Activated CD4-positive, alpha-beta T cell treated with anti-CD3 and anti-CD28 coated beads, Interleukin-2, amount 10 ng/mL, durations not matched to agents 24 days and 14 days (primary cell): ENCODE measurements at regions not wholly inside any gene's neighbourhood (a gene's known extent, or its start where the extent isn't known, plus 50 kb on each side); places are given as distances from the start of the nearest gene placed in this dataset.

Experiments used
- DNase-seq: peaks from one replicate; pipeline ENCODE4 v3.0.0; 2022
- H3K27ac Mint-ChIP-seq: one replicate; pipeline ENCODE4 v1.8.0; 2022; ENCODE audit warnings: mild to moderate bottlenecking, mixed read lengths
- H3K27me3 Mint-ChIP-seq: one replicate; pipeline ENCODE4 v1.8.0; 2022; ENCODE audit warnings: mixed read lengths
- H3K36me3 Mint-ChIP-seq: one replicate; pipeline ENCODE4 v1.8.0; 2022; ENCODE audit warnings: low read depth, mild to moderate bottlenecking, mixed read lengths
- H3K4me1 Mint-ChIP-seq: one replicate; pipeline ENCODE4 v1.8.0; 2021; ENCODE audit warnings: mixed read lengths
- H3K4me3 Mint-ChIP-seq: one replicate; pipeline ENCODE4 v1.8.0; 2022; ENCODE audit warnings: mild to moderate bottlenecking, moderate library complexity, mixed read lengths
- H3K9me3 Mint-ChIP-seq: one replicate; pipeline ENCODE4 v1.8.0; 2021; ENCODE audit warnings: mixed read lengths
- intact Hi-C: fragments of 100-400 bp; cut with micrococcal nuclease; formaldehyde crosslinking; loops from one replicate; pipeline ENCODE4 v1.15.1; 2023

DNA sequence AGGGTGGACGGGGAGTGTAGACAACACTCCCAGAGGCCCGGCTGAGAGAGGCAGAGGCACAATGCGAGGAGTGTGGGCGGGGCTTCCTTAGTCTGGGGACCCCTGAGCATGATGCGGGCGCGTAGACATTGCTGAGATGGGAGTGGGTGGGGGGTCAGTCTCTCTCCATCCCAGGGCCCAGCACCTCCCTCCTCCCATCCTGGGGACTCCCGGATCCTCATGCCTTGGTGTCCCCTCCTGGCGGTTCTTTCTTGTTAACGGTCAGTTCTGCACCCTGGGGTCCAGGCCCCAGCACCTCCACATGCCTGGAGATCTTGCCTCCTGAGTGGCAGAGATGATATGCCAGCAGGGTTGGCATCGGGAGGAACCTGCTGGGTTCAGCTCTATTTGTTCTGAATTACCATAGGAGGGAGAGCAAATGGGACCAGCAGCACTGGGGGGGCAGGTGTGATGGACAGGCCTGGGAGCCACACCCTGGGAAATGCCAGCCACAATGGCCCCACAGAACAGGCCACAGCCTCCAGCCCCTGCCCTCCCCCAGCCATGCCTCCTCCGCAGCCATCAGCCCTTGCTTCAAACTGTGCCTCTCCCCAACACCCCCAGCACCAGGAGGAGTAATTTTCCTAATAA lies 55.7 kb downstream of the RTL6 start:
- H3K4me1 Mint-ChIP-seq = no peaks in the 10 kb centered on the region

DNA sequence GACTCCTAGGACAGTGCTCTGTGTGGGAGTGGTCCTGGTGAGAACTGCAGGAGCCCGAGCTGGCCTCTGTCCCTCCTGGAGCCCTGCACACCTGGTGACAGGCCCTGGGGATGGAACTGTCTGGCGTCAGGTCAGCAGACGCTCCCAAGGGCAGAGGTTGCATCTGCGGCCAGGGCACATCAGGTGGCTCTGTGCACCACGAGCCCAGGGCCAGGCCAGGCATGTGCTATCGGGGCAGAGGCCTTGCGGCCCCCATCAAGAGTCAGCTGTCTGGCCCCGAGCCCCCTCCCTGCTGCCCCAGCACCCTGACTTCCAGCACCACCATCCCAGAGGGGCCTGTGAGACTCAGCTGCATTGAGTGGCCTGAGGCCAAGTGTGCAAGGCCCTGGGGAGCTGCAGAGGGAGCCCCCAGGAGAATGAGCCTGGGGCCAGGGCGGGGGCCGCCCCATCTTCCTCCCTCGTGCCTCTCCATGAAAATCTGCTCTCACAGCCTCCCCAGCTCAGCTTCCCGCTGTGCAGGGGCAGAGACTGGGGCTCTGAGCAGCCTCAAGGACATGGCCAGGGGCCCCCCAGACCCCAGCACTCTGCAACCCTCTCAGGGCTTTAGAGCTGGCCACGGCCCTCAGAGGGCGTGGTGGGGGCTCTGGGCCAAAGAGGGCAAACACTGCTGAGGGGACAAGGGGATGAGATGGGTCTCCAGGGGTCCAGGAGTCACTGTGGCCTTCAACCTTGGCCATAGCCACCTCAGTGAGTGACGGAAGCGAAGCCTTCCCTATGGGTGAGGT lies 56.4 kb downstream of the RTL6 start:
- Mint-ChIP-seq H3K36me3 (no peaks in the 10 kb centered on the region), H3K4me1 (no peaks in the 10 kb centered on the region), H3K27ac (no peak overlapping the region), H3K4me3 (no peak overlapping the region), H3K27me3 (peaks cover 3% of the 10 kb centered on the region), H3K9me3 (peaks cover 3% of the 10 kb centered on the region)
- intact Hi-C loops = no loop called here
- DNase-seq = no peak

More for the DNA sequence above, 55.7 kb downstream of the RTL6 start:
- Mint-ChIP-seq H3K27ac (no peak overlapping the region), H3K9me3 (peaks cover 4% of the 10 kb centered on the region), H3K4me3 (no peak overlapping the region), H3K27me3 (peaks cover 2% of the 10 kb centered on the region), H3K36me3 (no peaks in the 10 kb centered on the region)
- no peak for DNase-seq
- intact Hi-C loops = no loop called here

DNA sequence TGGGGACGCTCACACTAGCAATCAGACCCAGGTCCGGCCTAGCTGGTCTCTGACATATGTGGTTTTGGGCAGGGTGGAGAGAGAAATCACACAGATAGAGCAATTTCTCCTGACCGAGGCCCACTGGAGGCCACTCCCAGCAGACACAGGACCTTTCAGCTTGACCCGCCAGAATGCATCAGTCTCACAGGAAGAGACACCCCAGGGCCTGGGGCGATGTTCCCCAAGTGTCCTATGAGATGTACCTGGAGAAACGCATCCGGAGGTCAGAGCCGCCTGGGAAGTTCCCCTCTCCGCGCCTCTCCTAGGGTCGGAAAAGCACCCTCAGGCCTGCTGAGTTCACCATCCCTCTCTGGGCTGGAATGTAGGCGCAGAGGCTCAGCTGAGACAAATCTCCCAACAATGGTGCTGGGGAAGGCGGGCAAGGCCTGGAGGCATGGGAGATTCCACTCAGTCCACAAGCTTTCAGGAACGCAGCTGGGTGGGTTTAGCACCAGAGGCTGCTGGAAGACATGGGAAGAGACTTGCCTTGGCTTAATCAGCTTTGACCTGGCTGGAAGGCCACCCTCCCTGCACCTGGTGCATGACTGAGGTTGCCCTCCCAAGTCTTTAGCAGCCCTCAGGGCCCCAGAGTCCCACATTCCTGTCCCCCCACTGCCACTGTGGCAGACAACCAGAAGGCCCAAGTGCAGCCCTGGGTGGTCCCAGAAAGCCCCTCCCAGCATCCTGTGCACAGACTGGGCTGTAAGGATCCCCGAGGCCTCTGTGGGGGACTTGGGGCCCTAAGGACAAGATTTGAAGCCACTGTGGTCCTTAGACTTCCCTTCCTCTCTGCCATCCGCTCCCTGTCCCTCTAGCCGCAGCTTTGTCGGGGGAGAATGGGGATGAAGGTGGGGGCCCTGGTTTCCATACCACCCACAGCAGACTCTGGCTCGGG lies 57.5 kb downstream of the RTL6 start:
- Mint-ChIP-seq H3K9me3 (no peaks in the 10 kb centered on the region), H3K27ac (no peak overlapping the region), H3K36me3 (no peaks in the 10 kb centered on the region), H3K4me3 (no peak overlapping the region), H3K4me1 (no peaks in the 10 kb centered on the region), H3K27me3 (peaks cover 3% of the 10 kb centered on the region)
- intact Hi-C loops = no loop called here
- DNase-seq = no peak

DNA sequence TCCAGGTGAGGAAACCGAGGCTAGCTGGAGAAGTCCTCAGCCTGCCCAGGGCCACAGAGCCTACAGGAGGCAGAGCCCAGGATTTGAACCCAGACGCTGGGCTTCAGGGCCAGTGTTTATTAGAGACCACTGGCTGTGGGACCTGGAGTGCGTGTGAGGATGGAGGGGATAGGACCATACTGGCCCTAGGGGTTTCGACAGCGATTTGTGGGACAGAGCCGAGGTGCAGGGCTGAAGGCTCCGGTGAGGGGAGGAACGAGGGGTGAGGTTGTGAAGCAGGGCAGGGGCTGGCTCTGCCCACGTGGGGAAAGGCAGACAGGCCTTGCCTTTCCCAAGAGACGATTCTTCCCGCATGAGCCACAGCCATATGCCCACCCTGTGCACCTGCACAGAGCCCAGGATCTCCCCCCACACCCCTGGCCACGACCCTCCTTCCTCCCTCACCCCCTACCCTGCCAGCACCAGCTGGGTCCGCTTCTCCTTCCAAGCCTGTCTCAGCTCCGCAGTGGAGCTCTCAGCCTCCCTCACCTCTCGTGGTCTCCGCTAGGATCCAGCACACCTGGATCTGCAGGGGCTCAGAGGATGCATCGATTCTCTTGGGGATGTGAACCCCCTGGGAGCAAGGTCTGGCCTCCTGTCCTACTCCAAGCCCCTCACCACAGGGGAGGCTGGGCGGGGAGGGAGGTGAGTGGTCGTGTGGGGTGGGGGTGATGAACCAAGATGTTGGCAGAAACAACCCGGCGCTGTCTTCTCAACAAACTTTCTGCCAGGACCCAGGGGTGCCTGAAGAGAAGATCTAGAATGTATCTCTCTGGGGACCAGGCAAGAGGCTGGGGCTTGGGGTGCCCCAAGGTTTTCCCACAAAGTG lies 58.4 kb downstream of the RTL6 start:
- Mint-ChIP-seq H3K9me3 (no peaks in the 10 kb centered on the region), H3K27ac (no peak overlapping the region), H3K4me3 (no peak overlapping the region), H3K36me3 (no peaks in the 10 kb centered on the region), H3K4me1 (no peaks in the 10 kb centered on the region), H3K27me3 (peaks cover 8% of the 10 kb centered on the region)
- DNase-seq = no peak
- intact Hi-C loops = no loop called here

DNA sequence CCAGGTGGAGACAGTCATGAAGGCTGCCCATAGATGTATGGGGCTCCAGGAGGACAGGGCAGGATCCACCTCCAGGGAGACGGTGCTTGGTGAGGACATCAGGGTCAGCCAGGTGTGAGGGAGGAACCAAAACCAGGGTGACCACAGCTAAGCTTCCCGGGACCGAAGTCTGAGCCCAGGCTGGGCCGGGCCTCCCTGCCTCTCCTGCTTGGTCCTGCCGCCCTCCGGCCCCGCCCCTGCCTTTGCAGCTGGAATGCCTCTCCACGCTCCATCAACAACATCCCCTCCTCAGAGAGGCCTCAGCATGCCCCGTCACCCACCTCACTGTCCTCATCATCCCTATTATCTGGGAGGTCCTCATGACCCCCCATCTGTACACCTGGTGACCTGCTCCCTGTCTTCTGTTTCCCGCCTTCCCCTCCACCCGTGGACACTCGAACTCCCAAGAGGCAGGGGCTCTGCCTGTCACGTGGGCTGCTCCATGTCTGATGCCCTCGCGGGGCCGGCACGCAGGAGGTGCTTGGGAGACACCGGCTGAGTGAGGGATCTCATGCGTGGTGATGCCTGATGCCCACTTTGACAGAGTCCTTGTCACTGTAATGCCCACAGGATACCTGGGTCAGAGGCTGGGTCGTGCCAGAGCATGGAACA lies 59.4 kb downstream of the RTL6 start:
- DNase-seq = no peak
- intact Hi-C loops = no loop called here
- no peaks in the 10 kb centered on the region for H3K9me3 Mint-ChIP-seq

DNA sequence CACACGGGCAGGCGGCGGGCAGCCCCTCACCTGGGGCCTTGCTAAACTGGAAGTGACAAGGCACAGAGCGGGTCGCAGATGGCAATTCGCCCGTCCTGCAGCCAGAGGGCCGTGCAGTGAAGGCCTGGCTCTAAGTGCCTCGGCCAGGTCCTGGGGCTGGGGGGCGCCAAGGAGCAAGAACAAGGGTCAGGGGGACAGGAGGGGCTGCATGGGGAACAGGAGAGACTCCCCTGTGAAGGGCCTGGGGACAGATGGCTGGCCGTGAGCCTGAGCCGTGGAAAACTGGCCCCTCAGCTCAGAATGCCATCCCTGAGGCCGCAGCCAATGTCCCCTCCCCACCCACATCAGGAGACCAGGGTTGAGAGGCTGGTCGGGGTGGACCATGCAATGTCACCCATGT lies 60.0 kb downstream of the RTL6 start:
- H3K4me3 Mint-ChIP-seq = no peak overlapping the region
- intact Hi-C loops = no loop called here
- no peaks in the 10 kb centered on the region for H3K9me3 Mint-ChIP-seq
- DNase-seq = no peak
- H3K36me3 Mint-ChIP-seq = no peaks in the 10 kb centered on the region
- no peaks in the 10 kb centered on the region for H3K4me1 Mint-ChIP-seq
- H3K27me3 Mint-ChIP-seq = peaks cover 8% of the 10 kb centered on the region
- H3K27ac Mint-ChIP-seq = no peak overlapping the region

More for the DNA sequence above, 59.4 kb downstream of the RTL6 start:
- Mint-ChIP-seq H3K27me3 (peaks cover 8% of the 10 kb centered on the region), H3K4me1 (no peaks in the 10 kb centered on the region), H3K4me3 (no peak overlapping the region), H3K27ac (no peak overlapping the region), H3K36me3 (no peaks in the 10 kb centered on the region)

DNA sequence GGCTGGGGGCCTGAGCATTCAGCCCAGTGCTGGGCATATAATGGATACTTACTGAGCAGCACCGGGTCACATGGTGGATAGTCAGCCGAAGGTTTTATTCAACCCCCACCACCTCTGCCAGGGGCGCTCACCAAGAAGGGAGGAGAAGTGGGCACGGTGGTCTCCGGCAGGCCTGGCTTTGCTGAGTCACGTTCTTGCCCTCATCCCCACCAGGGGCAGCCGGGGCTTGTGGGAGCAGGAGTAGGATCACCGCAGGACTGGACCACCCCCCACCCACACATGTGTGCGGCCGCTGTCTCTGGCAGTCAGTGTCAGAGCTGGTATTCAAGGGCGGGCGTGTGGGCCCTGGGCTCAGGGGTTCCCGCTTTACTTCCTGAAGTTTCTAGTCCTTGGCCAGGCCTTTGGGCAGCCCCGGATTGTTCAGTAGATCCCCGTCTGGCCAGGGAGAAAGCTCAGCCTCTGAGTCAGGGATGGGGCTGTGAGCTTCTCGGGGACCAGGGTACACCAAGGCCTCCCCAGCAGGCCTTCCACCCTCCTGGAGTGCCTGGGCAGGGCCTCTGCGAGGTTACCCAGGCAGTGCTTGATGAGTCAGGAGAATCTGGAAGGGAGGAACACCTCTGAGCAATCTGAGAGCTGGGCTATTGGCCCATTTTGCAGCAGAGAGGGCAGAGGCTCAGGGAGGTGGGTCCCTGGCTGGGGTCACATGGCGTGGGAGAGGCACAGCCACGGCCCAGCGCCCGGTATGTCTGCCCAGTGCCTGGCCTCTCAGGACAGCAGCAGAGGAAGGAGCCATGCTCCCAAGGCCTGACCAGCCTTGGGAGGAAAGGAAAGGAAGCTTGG lies 60.6 kb downstream of the RTL6 start:
- Mint-ChIP-seq H3K27ac (no peak overlapping the region), H3K9me3 (no peaks in the 10 kb centered on the region), H3K36me3 (no peaks in the 10 kb centered on the region), H3K27me3 (peaks cover 8% of the 10 kb centered on the region), H3K4me1 (no peaks in the 10 kb centered on the region), H3K4me3 (no peak overlapping the region)
- no peak for DNase-seq
- intact Hi-C loops = no loop called here

DNA sequence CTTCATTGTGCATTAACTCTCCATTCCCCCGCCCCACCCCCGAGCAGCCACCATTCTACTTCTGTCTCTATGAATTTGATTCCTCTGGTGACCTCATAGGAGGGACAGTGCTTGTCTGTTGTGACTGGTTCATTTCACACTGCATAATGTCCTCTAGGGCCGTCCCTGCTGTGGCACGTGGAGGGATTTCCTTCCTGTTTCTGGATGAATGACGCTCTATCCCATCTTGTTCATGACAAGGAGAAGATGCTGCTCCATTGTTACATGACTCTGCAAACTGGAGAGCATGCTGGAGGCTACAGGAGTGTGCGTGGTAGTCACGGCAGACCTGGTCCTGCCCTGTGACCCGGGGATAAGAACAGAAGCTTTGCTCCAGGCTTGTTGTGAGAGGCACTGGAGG lies 61.3 kb downstream of the RTL6 start:
- Mint-ChIP-seq H3K4me3 (no peak overlapping the region), H3K4me1 (no peaks in the 10 kb centered on the region), H3K27me3 (peaks cover 8% of the 10 kb centered on the region), H3K27ac (no peak overlapping the region), H3K9me3 (no peaks in the 10 kb centered on the region), H3K36me3 (no peaks in the 10 kb centered on the region)
- intact Hi-C loops = no loop called here
- no peak for DNase-seq

DNA sequence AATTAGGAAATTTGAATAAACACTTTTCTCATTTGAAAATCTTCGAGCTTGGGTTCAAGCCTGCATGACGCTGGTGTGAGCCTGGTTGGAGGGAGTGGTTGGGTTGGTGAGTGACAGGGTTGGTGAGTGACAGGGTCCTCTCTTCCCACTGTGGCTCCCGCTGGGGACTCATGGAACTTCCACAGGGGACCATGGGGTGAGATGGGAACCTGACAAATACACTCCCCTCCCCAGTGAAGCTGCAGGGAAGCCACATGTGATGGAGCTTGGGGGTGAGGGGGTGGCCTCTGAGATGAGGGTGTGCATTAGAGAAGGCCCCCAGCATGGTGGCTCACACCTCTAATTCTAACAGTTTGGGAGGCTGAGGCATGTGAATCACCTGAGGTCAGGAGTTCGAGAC lies 66.8 kb downstream of the RTL6 start:
- H3K27me3 Mint-ChIP-seq = peaks cover 6% of the 10 kb centered on the region
- H3K4me3 Mint-ChIP-seq = no peak overlapping the region
- H3K36me3 Mint-ChIP-seq = no peaks in the 10 kb centered on the region
- H3K9me3 Mint-ChIP-seq = no peaks in the 10 kb centered on the region
- DNase-seq = no peak
- H3K27ac Mint-ChIP-seq = no peak overlapping the region
- no peaks in the 10 kb centered on the region for H3K4me1 Mint-ChIP-seq
- intact Hi-C loops = no loop called here

DNA sequence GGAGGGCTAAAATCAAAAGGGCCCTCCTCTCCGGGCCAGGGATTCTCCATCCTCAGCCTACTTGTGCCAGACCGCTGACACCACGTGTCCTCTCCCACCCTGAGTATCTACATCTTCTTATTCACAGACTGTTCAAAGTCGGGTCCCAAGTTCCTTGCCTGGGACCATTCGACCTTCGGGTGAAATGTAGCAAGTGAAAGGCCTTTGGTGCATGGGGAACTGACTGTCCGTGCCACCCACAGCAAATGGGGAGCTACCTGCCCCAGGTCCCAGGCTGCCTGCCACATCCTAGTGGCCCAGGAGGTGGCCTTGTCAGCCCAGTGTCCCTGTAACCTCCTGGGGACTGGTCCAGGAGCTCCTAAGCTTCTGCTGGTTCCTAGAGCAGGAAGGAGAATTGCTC lies 67.3 kb downstream of the RTL6 start:
- no peaks in the 10 kb centered on the region for H3K9me3 Mint-ChIP-seq
- no peak overlapping the region for H3K27ac Mint-ChIP-seq
- H3K36me3 Mint-ChIP-seq = no peaks in the 10 kb centered on the region
- H3K4me3 Mint-ChIP-seq = no peak overlapping the region
- intact Hi-C loops = no loop called here
- H3K4me1 Mint-ChIP-seq = no peaks in the 10 kb centered on the region
- H3K27me3 Mint-ChIP-seq = peaks cover 5% of the 10 kb centered on the region
- DNase-seq = no peak

DNA sequence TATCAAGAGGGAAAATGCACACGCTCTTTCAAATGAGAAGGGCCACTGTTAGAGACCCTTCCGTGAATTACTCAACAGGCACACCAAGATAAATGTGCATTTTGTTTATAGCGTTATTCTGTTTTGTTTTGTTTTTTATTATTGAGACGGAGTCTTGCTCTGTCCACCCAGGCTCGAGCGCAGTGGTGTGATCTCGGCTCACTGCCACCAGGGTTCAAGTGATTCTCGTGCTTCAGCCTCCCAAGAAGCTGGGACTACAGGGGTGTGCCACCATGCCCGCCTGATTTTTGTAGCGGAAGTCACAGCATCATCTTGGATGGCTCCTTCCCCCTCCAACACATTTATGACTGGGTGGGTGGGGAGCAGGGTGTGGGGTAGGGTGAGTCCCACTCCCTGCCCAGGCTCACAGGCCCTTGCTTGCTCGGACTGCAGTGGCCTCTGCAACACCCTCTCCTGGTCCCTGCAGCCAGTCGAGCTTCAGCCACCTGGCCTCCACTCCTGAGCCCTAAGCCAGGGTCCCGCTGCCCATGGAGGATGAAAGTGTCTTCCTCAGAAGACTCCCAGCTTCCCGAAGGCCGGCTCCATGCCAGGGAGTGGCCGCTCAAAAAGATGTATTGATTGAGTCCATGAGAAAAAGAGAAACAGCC lies 68.0 kb downstream of the RTL6 start:
- no peak overlapping the region for H3K4me3 Mint-ChIP-seq
- DNase-seq = no peak
- H3K36me3 Mint-ChIP-seq = no peaks in the 10 kb centered on the region
- no peaks in the 10 kb centered on the region for H3K9me3 Mint-ChIP-seq
- no peak overlapping the region for H3K27ac Mint-ChIP-seq
- peaks cover 4% of the 10 kb centered on the region for H3K27me3 Mint-ChIP-seq
- H3K4me1 Mint-ChIP-seq = no peaks in the 10 kb centered on the region
- intact Hi-C loops = no loop called here
